Fibroblast of gingiva (primary cell): ENCODE measurements at regions not wholly inside any gene's neighbourhood (a gene's known extent, or its start where the extent isn't known, plus 50 kb on each side); places are given as distances from the start of the nearest gene placed in this dataset.

Experiments used
- DNase-seq: peaks from one replicate; pipeline ENCODE4 v3.0.0-alpha.2; 2011; ENCODE audit warnings: low read depth

DNA sequence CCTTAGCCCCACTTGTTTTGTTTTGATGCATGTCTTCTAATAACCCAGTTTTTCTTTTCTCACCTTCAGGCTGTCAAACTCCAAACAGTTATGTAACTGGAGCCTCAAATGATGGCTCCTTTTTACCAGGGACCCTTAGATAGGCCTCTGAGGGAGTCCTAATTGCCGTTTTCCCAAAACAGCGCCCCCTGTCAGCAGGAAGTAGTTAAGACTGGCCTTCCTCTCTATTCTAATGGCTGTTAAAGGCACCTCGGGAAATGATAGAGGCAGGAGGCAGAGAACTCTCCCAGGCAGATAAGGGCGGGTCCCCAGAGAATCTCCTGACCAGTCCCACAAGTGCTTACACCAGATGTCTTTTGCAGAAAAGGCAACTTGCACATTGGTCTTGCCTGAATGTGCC, 123.2 kb downstream of the KCNS3 start:
- DNase-seq = no peak

DNA sequence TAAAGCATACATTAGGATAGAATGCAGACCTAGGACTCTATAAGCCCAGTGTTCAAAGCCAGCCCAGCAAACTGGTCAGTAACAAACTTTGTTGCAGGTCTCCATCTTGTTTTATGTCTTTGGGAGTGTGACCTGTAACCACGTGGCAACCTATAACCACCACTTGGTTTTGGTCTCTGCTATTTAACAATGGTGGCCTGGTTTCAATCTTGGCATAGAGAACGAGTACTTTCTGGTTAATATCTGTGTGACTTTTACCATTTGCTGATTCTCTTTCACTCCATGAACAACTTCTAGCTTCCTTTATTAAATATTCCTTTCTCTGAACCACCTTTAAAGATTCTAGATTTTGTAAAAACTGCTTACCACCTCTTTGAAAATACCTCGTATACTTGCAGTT, 118.5 kb downstream of the KCNS3 start:
- DNase-seq = no peak

DNA sequence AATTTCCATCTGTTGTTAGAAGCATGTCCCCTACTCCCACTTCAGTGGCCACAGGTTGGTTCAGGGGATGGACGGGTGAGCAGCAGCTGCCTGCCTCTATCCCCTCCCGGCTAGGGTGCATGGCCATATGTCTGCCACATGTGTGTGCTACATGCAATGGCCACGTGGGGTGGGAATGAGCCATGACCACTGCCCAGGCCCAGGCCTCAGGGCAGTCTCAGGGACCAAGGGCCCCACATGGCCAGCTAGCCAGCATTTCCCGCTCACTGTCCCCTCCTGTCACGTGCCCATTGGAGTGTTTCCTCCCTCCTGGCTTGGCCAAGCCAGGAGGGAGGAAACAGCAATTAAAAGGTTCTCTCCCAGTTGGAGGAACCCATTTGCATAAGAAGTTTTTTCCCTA, 117.1 kb downstream of the KCNS3 start:
- DNase-seq = no peak
